ENCODE measurements at regions not wholly inside any gene's neighbourhood (a gene's known extent, or its start where the extent isn't known, plus 50 kb on each side); places are given as distances from the start of the nearest gene placed in this dataset.
"Not testable (repeated sequence)": the region's sequence is repeated elsewhere in the genome, so short reads cannot be mapped to it uniquely, and the experiment has no call there.

GRCh38 chr6:94893327-94893726, 684.0 kb upstream of the MANEA start (continued):
- TF ChIP-seq CTCF (IDR thresholded peaks at IDR 0.05) = no peak
- no peak for TF ChIP-seq NFIC (IDR thresholded peaks at IDR 0.05; ENCODE audit: borderline replicate concordance)
- TF ChIP-seq POLR2AphosphoS5 (IDR thresholded peaks at IDR 0.05; ENCODE audit: low read depth, low read length) = no peak
- TF ChIP-seq NRF1 (IDR thresholded peaks at IDR 0.05; ENCODE audit: low read depth, low read length) = no peak
- no peak for TF ChIP-seq RCOR1 (IDR thresholded peaks at IDR 0.05; ENCODE audit: low read length)
- no peak for TF ChIP-seq MEF2A (IDR thresholded peaks at IDR 0.05; ENCODE audit: borderline replicate concordance, low read depth)
- TF ChIP-seq, protein P1, sequence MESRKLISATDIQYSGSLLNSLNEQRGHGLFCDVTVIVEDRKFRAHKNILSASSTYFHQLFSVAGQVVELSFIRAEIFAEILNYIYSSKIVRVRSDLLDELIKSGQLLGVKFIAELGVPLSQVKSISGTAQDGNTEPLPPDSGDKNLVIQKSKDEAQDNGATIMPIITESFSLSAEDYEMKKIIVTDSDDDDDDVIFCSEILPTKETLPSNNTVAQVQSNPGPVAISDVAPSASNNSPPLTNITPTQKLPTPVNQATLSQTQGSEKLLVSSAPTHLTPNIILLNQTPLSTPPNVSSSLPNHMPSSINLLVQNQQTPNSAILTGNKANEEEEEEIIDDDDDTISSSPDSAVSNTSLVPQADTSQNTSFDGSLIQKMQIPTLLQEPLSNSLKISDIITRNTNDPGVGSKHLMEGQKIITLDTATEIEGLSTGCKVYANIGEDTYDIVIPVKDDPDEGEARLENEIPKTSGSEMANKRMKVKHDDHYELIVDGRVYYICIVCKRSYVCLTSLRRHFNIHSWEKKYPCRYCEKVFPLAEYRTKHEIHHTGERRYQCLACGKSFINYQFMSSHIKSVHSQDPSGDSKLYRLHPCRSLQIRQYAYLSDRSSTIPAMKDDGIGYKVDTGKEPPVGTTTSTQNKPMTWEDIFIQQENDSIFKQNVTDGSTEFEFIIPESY (IDR thresholded peaks at IDR 0.05; ENCODE audit: borderline replicate concordance, low read depth) = no peak

GRCh38 chr6:94873819-94874218, 703.5 kb upstream of the MANEA start:
- H2AFZ ChIP-seq (ENCODE audit: low read depth); H3K9me3 ChIP-seq; H3F3A ChIP-seq (replicated peaks; ENCODE audit: insufficient read depth); H3K4me2 ChIP-seq; H3K27me3 ChIP-seq (ENCODE audit: insufficient read depth); H3K79me2 ChIP-seq (ENCODE audit: insufficient read depth); H3K9ac ChIP-seq; H4K20me1 ChIP-seq (ENCODE audit: insufficient read depth); H3K4me1 ChIP-seq (ENCODE audit: control insufficient read depth in 1 of 2, insufficient read depth in 2 of 2, low read depth in 1 of 2, low read length in 1 of 2); POLR2A ChIA-PET; H3K4me3 ChIP-seq (ENCODE audit: low read depth in 2 of 2, low read length in 1 of 2); CTCF ChIA-PET; H3K36me3 ChIP-seq (replicated peaks in 1 of 2; ENCODE audit: control insufficient read depth in 1 of 2, insufficient read depth in 2 of 2, low read length in 1 of 2); H3K9me2 ChIP-seq; H3K27ac ChIP-seq (ENCODE audit: low read depth in 2 of 2, low read length in 1 of 2); DNase-seq: not testable (repeated sequence)
- WGBS (ENCODE audit: low lambda C conversion rate) = 5% methylated on average over 4 of the region's 5 CpGs

GRCh38 chr6:94862112-94862511, 715.2 kb upstream of the MANEA start:
- no peak overlapping the region for H3K4me3 ChIP-seq (ENCODE audit: low read depth in 2 of 2, low read length in 1 of 2)
- H3K9ac ChIP-seq = no peak overlapping the region
- 3% methylated on average over 1 of the region's 1 CpG for WGBS (ENCODE audit: low lambda C conversion rate)
- DNase-seq = no peak
- no peaks in the 10 kb centered on the region for H3K9me2 ChIP-seq
- no peak overlapping the region for H2AFZ ChIP-seq (ENCODE audit: low read depth)
- H3K4me1 ChIP-seq (ENCODE audit: control insufficient read depth in 1 of 2, insufficient read depth in 2 of 2, low read depth in 1 of 2, low read length in 1 of 2) = no peaks in the 10 kb centered on the region
- POLR2A ChIA-PET = no interaction called here
- H3K27ac ChIP-seq (ENCODE audit: low read depth in 2 of 2, low read length in 1 of 2) = no peak overlapping the region
- H3K36me3 ChIP-seq (replicated peaks in 1 of 2; ENCODE audit: control insufficient read depth in 1 of 2, insufficient read depth in 2 of 2, low read length in 1 of 2) = no peaks in the 10 kb centered on the region
- no peak overlapping the region for H3K4me2 ChIP-seq
- no peaks in the 10 kb centered on the region for H3K27me3 ChIP-seq (ENCODE audit: insufficient read depth)
- no peaks in the 10 kb centered on the region for H4K20me1 ChIP-seq (ENCODE audit: insufficient read depth)
- H3K9me3 ChIP-seq = no peaks in the 10 kb centered on the region
- no peaks in the 10 kb centered on the region for H3K79me2 ChIP-seq (ENCODE audit: insufficient read depth)
- CTCF ChIA-PET = no interaction called here
- no peaks in the 10 kb centered on the region for H3F3A ChIP-seq (replicated peaks; ENCODE audit: insufficient read depth)
- no peak for TF ChIP-seq CHD2 (IDR thresholded peaks at IDR 0.05; ENCODE audit: low read length, partially characterized antibody)
- no peak for TF ChIP-seq FOXM1 (IDR thresholded peaks at IDR 0.05; ENCODE audit: low read depth)
- no peak for TF ChIP-seq RCOR1 (IDR thresholded peaks at IDR 0.05; ENCODE audit: low read length)
- TF ChIP-seq SIN3A (IDR thresholded peaks at IDR 0.05; ENCODE audit: borderline replicate concordance, low read depth, low read length) = no peak
- no peak for TF ChIP-seq IRF3 (IDR thresholded peaks at IDR 0.05; ENCODE audit: low read depth, low read length)
- TF ChIP-seq USF2 (IDR thresholded peaks at IDR 0.05; ENCODE audit: borderline replicate concordance, low read depth, low read length) = no peak
- no peak for TF ChIP-seq YY1 (IDR thresholded peaks at IDR 0.05; ENCODE audit: low read depth)
- no peak for TF ChIP-seq EP300 (IDR thresholded peaks at IDR 0.05; ENCODE audit: borderline replicate concordance in 1 of 2, low read depth in 1 of 2, low read length in 1 of 2)
- TF ChIP-seq TAF1 (IDR thresholded peaks at IDR 0.05; ENCODE audit: borderline replicate concordance, low read depth, low read length) = no peak
- TF ChIP-seq NFIC (IDR thresholded peaks at IDR 0.05; ENCODE audit: borderline replicate concordance) = no peak
- no peak for TF ChIP-seq TCF12 (IDR thresholded peaks at IDR 0.05)
- no peak for TF ChIP-seq JUND (IDR thresholded peaks at IDR 0.05)
- TF ChIP-seq, protein P2, sequence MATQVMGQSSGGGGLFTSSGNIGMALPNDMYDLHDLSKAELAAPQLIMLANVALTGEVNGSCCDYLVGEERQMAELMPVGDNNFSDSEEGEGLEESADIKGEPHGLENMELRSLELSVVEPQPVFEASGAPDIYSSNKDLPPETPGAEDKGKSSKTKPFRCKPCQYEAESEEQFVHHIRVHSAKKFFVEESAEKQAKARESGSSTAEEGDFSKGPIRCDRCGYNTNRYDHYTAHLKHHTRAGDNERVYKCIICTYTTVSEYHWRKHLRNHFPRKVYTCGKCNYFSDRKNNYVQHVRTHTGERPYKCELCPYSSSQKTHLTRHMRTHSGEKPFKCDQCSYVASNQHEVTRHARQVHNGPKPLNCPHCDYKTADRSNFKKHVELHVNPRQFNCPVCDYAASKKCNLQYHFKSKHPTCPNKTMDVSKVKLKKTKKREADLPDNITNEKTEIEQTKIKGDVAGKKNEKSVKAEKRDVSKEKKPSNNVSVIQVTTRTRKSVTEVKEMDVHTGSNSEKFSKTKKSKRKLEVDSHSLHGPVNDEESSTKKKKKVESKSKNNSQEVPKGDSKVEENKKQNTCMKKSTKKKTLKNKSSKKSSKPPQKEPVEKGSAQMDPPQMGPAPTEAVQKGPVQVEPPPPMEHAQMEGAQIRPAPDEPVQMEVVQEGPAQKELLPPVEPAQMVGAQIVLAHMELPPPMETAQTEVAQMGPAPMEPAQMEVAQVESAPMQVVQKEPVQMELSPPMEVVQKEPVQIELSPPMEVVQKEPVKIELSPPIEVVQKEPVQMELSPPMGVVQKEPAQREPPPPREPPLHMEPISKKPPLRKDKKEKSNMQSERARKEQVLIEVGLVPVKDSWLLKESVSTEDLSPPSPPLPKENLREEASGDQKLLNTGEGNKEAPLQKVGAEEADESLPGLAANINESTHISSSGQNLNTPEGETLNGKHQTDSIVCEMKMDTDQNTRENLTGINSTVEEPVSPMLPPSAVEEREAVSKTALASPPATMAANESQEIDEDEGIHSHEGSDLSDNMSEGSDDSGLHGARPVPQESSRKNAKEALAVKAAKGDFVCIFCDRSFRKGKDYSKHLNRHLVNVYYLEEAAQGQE (IDR thresholded peaks at IDR 0.05; ENCODE audit: low read depth, low read length) = no peak
- TF ChIP-seq POLR2AphosphoS5 (IDR thresholded peaks at IDR 0.05; ENCODE audit: low read depth, low read length) = no peak

All from SK-N-SH (cell line).